ENCODE measurements at regions not wholly inside any gene's neighbourhood (a gene's known extent, or its start where the extent isn't known, plus 50 kb on each side); places are given as distances from the start of the nearest gene placed in this dataset.

DNA sequence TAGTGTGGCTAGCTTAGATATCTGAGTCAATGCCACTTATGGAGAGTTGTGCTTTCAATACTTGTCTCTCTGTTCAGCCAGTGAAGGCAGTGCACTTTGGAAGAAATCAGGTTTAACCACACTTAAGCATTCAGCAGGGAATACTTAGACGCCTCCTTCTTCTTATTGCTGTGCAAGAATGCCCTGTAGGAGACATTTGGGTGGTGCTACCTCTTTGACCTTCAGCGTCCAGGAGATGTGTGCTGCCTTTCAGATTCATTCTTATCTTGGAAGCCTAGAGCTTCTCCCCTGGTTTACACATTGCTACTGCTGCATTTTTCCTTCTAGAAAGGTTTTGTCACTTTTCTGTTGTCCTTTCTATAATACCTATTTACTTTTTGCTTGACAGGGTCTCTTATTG, 350.5 kb downstream of the ARL6IP6 start:
- TF ChIP-seq, protein P1, sequence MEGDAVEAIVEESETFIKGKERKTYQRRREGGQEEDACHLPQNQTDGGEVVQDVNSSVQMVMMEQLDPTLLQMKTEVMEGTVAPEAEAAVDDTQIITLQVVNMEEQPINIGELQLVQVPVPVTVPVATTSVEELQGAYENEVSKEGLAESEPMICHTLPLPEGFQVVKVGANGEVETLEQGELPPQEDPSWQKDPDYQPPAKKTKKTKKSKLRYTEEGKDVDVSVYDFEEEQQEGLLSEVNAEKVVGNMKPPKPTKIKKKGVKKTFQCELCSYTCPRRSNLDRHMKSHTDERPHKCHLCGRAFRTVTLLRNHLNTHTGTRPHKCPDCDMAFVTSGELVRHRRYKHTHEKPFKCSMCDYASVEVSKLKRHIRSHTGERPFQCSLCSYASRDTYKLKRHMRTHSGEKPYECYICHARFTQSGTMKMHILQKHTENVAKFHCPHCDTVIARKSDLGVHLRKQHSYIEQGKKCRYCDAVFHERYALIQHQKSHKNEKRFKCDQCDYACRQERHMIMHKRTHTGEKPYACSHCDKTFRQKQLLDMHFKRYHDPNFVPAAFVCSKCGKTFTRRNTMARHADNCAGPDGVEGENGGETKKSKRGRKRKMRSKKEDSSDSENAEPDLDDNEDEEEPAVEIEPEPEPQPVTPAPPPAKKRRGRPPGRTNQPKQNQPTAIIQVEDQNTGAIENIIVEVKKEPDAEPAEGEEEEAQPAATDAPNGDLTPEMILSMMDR (IDR thresholded peaks at IDR 0.05; ENCODE audit: low read depth, low read length) = no peak
- TF ChIP-seq POLR2A (IDR thresholded peaks at IDR 0.05; ENCODE audit: extremely low read depth, insufficient read length) = no peak

All from NB4 (cell line).